ENCODE measurements at regions not wholly inside any gene's neighbourhood (a gene's known extent, or its start where the extent isn't known, plus 50 kb on each side); places are given as distances from the start of the nearest gene placed in this dataset.

- in situ Hi-C loops (cut with MboI; ENCODE audit: low pct_unique_long_range_greater_than_20kb, low sequenced_read_pairs, unreplicated experiment), result no loop called here
- TF ChIP-seq, protein P1, sequence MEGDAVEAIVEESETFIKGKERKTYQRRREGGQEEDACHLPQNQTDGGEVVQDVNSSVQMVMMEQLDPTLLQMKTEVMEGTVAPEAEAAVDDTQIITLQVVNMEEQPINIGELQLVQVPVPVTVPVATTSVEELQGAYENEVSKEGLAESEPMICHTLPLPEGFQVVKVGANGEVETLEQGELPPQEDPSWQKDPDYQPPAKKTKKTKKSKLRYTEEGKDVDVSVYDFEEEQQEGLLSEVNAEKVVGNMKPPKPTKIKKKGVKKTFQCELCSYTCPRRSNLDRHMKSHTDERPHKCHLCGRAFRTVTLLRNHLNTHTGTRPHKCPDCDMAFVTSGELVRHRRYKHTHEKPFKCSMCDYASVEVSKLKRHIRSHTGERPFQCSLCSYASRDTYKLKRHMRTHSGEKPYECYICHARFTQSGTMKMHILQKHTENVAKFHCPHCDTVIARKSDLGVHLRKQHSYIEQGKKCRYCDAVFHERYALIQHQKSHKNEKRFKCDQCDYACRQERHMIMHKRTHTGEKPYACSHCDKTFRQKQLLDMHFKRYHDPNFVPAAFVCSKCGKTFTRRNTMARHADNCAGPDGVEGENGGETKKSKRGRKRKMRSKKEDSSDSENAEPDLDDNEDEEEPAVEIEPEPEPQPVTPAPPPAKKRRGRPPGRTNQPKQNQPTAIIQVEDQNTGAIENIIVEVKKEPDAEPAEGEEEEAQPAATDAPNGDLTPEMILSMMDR (IDR thresholded peaks at IDR 0.05; ENCODE audit: extremely low read depth, insufficient read depth, missing control alignments), result no peak
- no peak for DNase-seq (ENCODE audit: low spot score)
Observed at GRCh38 chr10:129029851-129030602, 437.0 kb upstream of the MGMT start.

- TF ChIP-seq, protein P1 (IDR thresholded peaks at IDR 0.05; ENCODE audit: extremely low read depth, insufficient read depth, missing control alignments), result no peak
- in situ Hi-C loops (cut with MboI; ENCODE audit: low pct_unique_long_range_greater_than_20kb, low sequenced_read_pairs, unreplicated experiment), result no loop called here
- DNase-seq (ENCODE audit: low spot score), result no peak
Observed at GRCh38 chr10:129030603-129030895, 436.5 kb upstream of the MGMT start.

- TF ChIP-seq, protein P1 (IDR thresholded peaks at IDR 0.05; ENCODE audit: extremely low read depth, insufficient read depth, missing control alignments), result peak; percentile 90
Observed at GRCh38 chr10:129030996-129031843, 435.8 kb upstream of the MGMT start.

DNA sequence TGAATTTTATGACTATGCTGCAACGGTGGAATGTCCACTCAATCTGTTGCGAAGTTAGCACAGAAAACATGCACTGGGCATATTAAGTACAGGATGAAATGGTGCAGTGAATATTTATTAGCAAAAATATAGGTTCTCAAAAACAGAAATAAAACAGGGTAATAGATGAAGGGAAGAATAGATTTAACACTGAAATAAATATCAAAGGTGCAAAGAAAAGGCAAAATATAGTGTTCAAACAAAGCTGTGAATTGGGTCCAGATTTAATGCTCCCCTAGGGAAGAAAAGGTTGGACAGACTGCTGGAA, 435.2 kb upstream of the MGMT start:
- no peak for DNase-seq (ENCODE audit: low spot score)
- in situ Hi-C loops (cut with MboI; ENCODE audit: low pct_unique_long_range_greater_than_20kb, low sequenced_read_pairs, unreplicated experiment), result no loop called here
- TF ChIP-seq, protein P1 (IDR thresholded peaks at IDR 0.05; ENCODE audit: extremely low read depth, insufficient read depth, missing control alignments), result no peak

More at GRCh38 chr10:129030996-129031843, 435.8 kb upstream of the MGMT start:
- peak; percentile 47 for DNase-seq (ENCODE audit: low spot score)
- in situ Hi-C loops (cut with MboI; ENCODE audit: low pct_unique_long_range_greater_than_20kb, low sequenced_read_pairs, unreplicated experiment), result no loop called here

- TF ChIP-seq, protein P1 (IDR thresholded peaks at IDR 0.05; ENCODE audit: extremely low read depth, insufficient read depth, missing control alignments), result no peak
- in situ Hi-C loops (cut with MboI; ENCODE audit: low pct_unique_long_range_greater_than_20kb, low sequenced_read_pairs, unreplicated experiment), result no loop called here
Observed at GRCh38 chr10:129032372-129033313, 434.4 kb upstream of the MGMT start.

DNA sequence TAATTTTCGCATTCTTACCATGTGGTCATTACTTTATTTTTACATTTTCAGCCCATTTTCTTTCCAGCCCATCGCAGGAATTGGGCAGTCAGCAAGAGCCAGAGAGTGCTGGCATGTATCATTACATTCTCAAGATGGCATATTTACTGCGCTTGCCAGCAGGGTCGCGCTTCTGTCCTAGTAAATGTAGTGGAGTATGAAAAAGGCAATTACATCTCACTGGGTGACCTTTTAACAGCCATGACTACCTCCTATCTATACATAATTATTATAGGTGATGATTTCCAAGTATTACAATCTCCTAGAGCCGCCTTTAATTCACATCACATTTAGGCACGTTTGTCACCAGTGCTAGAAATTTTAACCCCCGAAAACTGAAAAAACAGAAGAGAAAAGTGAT, 433.7 kb upstream of the MGMT start:
- in situ Hi-C loops (cut with MboI; ENCODE audit: low pct_unique_long_range_greater_than_20kb, low sequenced_read_pairs, unreplicated experiment), result no loop called here
- TF ChIP-seq, protein P1 (IDR thresholded peaks at IDR 0.05; ENCODE audit: extremely low read depth, insufficient read depth, missing control alignments), result no peak
- DNase-seq (ENCODE audit: low spot score), result no peak

More at GRCh38 chr10:129032372-129033313, 434.4 kb upstream of the MGMT start:
- DNase-seq (ENCODE audit: low spot score), result no peak
